Middle frontal gyrus (tissue), 1 donor: ENCODE measurements at regions not wholly inside any gene's neighbourhood (a gene's known extent, or its start where the extent isn't known, plus 50 kb on each side); places are given as distances from the start of the nearest gene placed in this dataset.
"Not testable (repeated sequence)": the region's sequence is repeated elsewhere in the genome, so short reads cannot be mapped to it uniquely, and the experiment has no call there.

ENCODE experiments used
- DNase-seq: peaks from one replicate; pipeline ENCODE4 v3.0.0-alpha.2; 2015; ENCODE audit warnings: low spot score; ENCODE audit errors: extremely low spot score

DNA sequence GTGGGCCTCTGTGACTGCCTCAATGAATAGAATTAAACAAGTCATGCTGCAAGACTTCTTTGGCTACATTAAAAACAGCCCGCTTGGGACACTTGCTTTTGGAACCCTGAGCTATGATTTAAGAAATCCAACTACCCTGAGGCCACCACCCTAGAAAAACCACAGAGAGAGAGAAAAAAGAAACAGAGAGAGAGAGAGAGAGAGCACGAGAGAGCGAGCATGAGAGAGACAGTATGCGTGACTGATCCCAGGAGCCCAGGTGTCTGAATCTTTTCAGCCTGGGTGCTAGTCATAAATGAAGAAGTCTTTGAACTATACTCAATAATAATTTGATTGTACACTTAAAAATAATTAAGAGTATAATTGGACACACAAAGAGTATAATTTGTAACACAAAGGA, 123.1 kb upstream of the FREM1 start:
- no peak for DNase-seq

DNA sequence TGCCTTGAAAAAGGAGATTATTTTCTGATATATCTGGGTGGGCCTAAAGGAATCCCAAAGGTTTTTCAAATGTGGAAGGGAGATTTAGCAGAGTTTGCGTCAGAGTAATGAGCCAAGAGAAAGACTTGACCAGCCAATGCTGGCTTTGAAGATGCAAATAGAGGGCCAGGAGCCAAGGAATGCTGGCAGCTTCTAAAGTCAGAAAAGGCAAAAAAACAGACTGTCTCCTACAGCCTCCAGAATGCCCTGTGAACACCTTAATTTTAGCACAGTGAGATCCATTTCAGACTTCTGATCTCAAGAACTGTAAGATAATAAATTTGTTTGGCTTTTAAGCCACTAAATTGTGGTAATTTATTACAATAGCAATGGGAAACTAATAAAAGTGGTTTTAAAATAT, 122.6 kb upstream of the FREM1 start:
- DNase-seq: no peak

DNA sequence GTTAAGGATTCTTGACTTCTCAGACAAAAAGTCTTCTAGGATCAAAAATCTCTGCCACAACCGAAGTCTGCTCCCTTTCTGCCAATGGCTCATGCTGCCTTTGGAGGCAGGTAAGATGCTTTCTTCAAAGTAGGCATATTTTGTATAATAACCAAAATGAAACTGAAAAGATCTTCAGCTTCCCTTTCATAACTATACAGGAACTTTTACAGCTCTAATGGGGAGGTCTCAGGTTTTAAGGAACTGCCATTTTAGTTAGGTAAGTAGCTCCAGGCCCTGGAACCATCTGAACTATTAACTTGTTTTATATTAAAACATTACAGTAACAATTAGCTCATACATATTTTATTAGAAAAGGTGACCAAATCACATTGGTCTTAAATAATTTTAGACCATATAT, 110.9 kb upstream of the FREM1 start:
- no peak for DNase-seq

- no peak for DNase-seq
Measured at GRCh38 chr9:15018096-15018637, 107.9 kb upstream of the FREM1 start.

DNA sequence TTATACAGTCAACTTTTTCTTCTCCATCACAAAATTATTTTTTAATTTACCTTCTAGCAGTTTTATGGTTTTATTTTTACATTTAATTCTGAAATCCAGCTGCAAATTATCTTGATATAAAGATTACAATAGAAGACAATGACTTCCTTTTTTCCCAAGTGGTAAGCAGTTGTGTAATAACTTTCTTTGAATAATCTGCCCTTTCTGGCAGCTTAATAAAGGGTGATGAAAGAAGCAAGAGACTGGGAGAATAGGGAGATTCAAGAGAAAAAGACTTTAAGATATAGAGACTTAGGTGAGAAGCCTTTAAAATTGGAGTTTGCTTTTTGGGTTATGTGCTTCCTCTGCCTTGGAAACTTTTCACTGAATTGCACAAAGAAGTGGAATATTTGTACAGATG, 100.4 kb upstream of the FREM1 start:
- no peak for DNase-seq

- DNase-seq: no peak
Measured at GRCh38 chr9:15007698-15008097, 97.5 kb upstream of the FREM1 start.

- DNase-seq: no peak
Measured at GRCh38 chr9:14994738-14995137, 84.5 kb upstream of the FREM1 start.

DNA sequence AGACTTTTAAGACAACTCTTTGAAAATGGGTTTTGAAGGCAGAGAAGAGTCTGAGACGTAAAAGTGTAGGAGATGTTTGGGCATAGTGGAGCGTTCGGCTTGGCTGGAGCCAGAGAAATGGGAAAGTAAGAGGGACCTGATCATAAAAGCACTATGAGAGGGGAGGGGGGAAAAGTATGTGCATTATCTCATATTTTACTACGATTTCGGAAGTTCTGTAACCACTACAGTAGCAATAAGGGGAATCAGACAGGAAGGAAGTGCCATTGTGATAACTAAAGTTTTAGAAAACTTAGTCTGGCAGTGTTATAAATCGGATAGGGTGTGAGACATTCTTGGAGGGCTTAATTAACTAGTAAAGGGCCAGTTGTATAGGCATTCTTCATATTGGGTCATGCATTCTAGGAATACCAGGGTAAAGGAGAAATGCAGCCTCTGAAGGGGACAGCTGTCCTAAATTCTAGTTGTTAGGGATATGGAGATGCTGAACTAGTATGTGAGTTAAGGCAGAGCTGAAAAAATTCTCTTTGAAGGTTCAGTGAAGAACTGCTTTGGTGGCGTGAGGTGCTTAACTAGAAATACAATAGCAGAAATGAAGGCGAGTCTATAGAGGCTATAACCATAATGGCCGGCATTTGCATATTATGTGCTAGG, 83.8 kb upstream of the FREM1 start:
- DNase-seq: no peak

GRCh38 chr9:14993061-14993800, 83.0 kb upstream of the FREM1 start:
- DNase-seq: peak; percentile 73

GRCh38 chr9:14992516-14992915, 82.3 kb upstream of the FREM1 start:
- DNase-seq: no peak

GRCh38 chr9:14992081-14992480, 81.9 kb upstream of the FREM1 start:
- no peak for DNase-seq

DNA sequence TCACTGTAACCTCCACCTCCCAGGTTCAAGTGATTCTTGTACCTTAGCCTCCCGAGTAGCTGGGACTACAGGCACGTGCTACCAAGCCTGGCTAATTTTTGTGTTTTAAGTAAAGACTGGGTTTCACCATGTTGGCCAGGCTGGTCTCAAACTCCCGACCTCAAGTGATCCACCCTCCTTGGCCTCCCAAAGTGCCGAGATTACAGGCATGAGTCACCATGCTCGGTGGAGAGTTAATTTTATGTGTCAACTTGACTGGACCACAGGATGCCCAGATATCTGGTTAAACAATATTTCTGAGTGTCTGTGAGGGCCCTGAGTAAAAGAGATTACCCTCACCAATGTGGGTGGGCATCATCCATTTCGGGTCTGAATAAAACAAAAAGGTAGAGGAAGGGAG, 80.4 kb upstream of the FREM1 start:
- not testable (repeated sequence) for DNase-seq

DNA sequence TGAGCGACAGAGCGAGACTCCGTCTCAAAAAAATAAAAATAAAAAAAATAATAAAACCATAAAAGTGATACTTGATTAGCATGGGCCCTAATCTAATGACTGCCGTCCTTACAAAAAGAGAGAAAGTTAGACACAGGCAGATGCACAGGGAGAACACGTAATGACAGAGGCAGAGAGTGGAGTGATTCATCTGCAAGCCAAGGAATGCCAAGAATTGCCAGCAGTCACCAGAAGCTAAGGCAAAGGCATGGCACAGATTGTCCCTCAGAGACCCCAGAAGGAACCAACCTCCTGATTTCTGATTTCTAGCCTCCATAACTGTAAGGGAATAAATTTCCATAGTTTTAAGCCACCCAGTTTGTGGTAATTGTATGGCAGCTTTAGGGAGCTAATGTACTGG, 79.6 kb upstream of the FREM1 start:
- DNase-seq: no peak

- DNase-seq: not testable (repeated sequence)
Measured at GRCh38 chr9:14989336-14989735, 79.1 kb upstream of the FREM1 start.

DNA sequence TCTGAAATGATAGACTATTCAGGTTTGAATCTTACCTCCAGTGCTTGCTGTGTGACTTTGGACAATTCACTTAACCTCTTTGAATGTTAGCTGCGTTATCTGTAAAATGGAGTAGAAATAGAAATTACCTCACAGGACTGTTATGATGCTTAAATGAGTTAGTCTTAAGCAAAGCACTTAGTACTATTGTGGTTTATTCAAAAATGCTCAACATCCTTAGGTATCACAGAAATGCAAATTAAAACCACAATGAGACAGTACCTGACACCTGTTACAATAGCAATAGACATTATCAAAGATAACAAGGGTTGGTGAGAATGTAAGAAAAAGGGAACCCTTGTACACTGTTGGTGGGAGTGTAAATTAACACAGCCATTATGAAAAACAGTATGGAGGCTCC, 77.6 kb upstream of the FREM1 start:
- DNase-seq: no peak

DNA sequence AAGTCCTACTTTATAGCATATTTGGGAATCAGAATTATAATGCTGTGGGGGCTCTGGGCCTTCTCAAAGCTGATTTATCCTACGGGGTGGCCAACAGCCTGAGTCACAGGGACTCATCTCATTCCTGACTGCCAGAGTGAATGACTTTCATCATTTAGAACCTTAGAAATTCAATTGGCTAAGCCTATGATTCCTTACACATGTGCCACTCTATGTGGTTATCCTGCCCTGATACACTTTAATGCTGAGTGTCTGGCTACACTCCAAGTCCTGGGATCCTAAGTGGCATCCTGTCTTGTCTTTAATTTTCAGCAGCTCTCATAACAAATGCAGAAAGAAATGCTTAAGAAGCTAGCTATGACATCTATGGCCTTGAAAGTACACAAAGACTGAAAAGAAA, 75.2 kb upstream of the FREM1 start:
- DNase-seq: no peak

GRCh38 chr9:14983599-14983998, 73.4 kb upstream of the FREM1 start:
- no peak for DNase-seq

DNA sequence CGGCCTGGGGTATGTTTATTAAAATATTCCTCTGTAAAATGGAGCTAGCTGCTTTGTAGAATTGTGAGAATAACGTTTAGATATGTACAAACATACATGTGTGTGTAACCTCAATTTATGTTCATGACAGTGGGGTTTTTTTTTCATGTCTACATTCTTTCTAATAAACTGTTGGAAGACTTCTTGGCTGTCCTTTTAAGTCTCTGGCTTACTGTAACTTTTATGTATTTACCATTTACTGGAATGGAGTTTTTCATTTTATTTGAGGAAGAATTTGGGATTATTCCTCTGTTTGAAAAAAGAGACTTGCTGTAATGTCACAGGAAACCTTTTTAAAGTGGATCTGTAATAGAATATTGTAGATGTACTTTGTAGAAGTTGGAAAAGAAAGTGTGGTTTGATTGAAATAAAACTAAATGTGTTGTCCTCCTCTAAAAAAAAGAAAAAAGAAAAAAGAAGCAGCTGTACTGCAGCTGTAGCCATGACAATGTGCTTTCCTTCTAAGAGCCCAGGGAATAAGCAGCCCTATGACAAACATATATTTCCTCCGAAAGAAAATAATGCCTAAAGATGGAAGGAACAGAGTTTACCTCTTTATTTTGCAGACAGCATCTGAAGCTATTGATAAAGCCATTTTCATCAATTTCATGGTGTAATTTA, 71.2 kb upstream of the FREM1 start:
- no peak for DNase-seq

DNA sequence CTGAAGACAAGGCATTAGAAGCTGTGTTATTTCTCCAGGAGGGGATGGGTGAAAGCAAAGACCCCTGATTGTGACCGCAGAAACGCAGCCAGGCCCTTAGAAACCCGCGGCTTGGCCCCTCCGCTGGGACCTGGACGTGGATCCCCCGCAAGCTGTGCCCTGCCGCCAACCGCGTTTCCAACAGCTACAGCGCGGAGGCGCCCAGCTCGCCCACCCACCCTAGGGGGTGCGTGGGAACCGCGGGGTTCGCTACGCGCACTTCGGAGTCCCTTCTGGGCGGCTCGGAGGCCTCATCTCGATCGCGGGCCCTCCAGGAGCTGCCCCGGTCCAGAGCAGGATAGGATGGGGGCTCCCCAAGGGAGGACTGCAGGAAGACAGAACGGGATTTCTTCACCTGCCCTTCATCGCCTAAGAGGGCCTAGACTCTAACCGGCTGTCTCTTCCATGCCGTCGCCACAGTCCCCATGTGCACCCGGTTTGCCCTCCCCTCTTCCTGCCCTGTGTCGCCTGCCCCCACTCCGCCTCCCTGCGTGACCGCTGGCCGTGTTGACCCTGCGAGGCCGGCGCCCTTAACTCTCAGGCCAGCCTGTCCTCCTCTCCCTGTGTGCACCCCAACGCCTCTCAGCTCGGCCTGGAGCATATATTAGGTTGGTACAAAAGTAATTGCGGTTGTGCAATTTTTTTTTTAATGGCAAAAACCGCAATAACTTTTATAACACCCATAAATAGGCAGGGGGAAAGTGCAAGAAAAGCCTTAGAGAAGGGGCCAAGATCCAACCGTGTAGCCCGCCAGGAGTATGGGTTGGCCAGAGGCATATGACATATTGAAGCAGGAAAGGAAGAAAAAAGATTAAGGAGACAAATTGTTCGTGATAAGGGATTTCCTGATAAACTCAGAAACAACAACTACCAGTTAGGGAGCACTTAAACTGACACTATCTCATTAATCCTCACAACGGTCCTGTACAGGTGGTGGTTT, 68.1 kb upstream of the FREM1 start:
- no peak for DNase-seq

DNA sequence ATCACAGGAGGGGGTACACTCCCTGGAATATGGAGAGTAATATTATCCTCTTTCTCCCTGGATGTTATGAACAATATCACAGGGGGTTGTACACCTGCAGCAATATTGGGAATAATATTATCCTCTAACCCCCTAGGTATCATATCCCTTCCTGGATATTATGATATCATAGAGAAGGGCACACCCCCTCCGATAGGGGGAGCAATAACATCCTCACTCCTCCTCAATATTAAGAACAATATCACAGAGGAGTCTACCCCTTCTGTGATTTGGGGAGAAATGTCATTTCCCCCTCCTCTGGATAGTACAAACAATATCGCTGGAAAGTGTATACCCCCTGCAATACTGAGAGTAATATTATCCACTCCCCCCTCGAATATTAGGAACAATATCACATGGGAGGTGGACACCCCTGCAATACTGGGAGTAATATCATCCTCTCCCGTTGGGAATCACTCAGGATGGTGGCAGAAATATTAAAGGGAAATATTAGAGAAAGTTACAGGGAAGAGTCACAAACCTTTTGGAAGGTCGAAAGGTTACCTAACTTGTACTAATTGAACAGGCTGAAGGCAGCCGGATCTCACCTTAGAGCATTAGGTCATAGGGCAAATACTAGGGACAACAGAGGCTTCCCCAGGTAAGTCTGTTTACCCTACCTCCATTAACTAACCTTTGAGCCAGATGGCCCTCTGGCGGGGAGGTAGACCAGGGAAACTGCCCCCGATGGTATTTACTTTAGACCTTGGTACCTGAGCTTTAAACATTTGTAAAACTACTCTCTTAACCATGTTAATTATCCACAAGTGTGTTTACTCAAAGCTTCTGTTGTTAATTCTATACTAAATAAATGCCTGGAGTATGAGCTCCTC, 57.5 kb upstream of the FREM1 start:
- DNase-seq: no peak
